ENCODE measurements at regions not wholly inside any gene's neighbourhood (a gene's known extent, or its start where the extent isn't known, plus 50 kb on each side); places are given as distances from the start of the nearest gene placed in this dataset.

DNA sequence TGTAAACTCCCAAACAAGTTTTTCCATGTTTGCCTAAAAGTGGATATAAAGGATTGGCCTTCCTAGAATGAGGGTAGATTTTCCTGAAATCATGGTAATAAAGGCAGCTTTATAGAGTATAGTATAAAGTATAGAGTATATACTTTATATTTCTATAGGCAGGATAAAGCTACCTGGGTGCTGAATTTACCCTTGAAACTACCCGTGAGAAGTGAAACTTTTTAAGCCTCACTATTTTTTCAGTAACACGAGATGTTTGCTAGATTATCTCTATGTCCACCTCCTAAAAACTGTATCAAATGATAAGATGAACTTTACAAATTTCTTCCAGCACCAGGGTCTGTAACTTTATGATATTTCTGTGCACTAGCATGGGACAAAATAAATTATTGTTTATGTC, 340.0 kb upstream of the GALNTL6 start (continued):
- TF ChIP-seq, protein P1, sequence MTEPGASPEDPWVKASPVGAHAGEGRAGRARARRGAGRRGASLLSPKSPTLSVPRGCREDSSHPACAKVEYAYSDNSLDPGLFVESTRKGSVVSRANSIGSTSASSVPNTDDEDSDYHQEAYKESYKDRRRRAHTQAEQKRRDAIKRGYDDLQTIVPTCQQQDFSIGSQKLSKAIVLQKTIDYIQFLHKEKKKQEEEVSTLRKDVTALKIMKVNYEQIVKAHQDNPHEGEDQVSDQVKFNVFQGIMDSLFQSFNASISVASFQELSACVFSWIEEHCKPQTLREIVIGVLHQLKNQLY (CRISPR knock-in tag; IDR thresholded peaks at IDR 0.05): no peak
- TF ChIP-seq, protein P2, sequence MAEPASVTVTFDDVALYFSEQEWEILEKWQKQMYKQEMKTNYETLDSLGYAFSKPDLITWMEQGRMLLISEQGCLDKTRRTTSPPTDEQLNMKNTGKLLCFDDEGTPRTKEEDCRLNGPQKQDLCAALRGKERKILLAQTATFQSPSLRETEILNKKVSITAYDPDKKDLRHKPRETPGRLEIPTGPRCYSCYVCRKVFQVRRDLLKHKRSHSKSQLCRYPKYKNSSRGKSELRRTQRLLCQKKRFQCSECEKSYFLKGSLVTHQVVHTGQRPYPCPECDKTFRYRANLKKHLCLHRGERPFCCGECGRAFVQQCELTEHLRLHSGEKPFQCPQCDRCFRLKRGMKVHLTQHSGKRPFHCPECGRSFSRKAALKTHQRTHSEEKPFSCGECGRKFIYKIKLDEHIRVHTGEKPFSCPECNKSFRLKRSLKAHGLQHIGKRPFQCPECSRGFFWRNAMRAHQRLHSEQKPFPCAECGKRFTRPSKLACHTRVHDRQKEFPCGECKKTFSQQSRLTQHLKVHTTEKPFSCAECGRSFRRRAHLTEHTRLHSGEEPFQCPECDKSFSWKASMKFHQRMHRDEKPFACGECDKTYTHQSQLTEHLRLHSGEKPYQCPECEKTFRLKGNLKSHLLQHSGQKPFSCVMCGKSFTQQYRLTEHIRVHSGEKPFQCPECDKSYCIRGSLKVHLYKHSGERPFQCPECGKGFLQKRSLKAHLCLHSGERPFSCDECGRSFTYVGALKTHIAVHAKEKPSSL (CRISPR knock-in tag; conservative IDR thresholded peaks at IDR 0.05): no peak
- no peak for TF ChIP-seq EMX1 (CRISPR knock-in tag; IDR thresholded peaks at IDR 0.05)

DNA sequence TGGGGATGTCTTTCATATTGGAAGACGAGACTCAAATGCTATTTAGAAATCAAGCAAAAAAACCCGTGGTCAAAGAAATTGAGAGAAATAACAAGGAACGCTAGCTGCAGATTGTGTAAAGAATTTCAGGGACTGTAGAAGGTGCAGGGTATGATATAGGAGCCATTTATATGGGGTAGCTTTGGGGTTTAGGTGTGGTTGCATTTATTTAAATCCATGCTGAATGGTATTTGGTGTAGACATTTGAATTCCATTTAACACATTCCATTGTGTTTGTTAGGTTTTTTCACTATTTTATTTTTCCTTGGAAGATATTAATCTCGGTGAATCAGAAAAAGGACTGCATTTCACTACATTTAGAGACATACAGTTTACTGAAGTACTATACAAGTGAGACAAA, 341.0 kb upstream of the GALNTL6 start:
- ChIA-PET POLR2A (interaction anchor here (0.6 kb wide), 1 partner anchor 1749 kb away, joined by 3 read pairs; no protein-coding TSS in a partner anchor), CTCF (no interaction called here)
- DNase-seq (ENCODE audit: low spot score) (no peak), ATAC-seq (no peak)
- H3K4me1 Mint-ChIP-seq: no peaks in the 10 kb centered on the region
- H3K9me3 Mint-ChIP-seq: no peaks in the 10 kb centered on the region
- no peak overlapping the region for H3K27ac Mint-ChIP-seq
- H3K27me3 Mint-ChIP-seq (ENCODE audit: low read depth): no peaks in the 10 kb centered on the region
- H3K4me3 Mint-ChIP-seq: no peak overlapping the region
- no peaks in the 10 kb centered on the region for H3K36me3 Mint-ChIP-seq
- TF ChIP-seq MXD4 (CRISPR knock-in tag; IDR thresholded peaks at IDR 0.05; ENCODE audit: borderline replicate concordance): no peak
- no peak for TF ChIP-seq E2F1 (CRISPR knock-in tag; IDR thresholded peaks at IDR 0.05)
- TF ChIP-seq NR3C1 (CRISPR knock-in tag; conservative IDR thresholded peaks at IDR 0.05; ENCODE audit: low read depth): no peak
- TF ChIP-seq, protein P2 (CRISPR knock-in tag; conservative IDR thresholded peaks at IDR 0.05): no peak
- no peak for TF ChIP-seq ZNF671 (CRISPR knock-in tag; IDR thresholded peaks at IDR 0.05)
- no peak for TF ChIP-seq ZNF121 (CRISPR knock-in tag; IDR thresholded peaks at IDR 0.05)
- TF ChIP-seq MAX (CRISPR knock-in tag; IDR thresholded peaks at IDR 0.05): no peak
- TF ChIP-seq, protein P3, sequence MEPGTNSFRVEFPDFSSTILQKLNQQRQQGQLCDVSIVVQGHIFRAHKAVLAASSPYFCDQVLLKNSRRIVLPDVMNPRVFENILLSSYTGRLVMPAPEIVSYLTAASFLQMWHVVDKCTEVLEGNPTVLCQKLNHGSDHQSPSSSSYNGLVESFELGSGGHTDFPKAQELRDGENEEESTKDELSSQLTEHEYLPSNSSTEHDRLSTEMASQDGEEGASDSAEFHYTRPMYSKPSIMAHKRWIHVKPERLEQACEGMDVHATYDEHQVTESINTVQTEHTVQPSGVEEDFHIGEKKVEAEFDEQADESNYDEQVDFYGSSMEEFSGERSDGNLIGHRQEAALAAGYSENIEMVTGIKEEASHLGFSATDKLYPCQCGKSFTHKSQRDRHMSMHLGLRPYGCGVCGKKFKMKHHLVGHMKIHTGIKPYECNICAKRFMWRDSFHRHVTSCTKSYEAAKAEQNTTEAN (CRISPR knock-in tag; IDR thresholded peaks at IDR 0.05): no peak
- TF ChIP-seq OVOL2 (CRISPR knock-in tag; IDR thresholded peaks at IDR 0.05; ENCODE audit: borderline replicate concordance): no peak
- TF ChIP-seq CDX4 (CRISPR knock-in tag; IDR thresholded peaks at IDR 0.05; ENCODE audit: borderline replicate concordance): no peak
- no peak for TF ChIP-seq JAZF1 (CRISPR knock-in tag; IDR thresholded peaks at IDR 0.05)
- TF ChIP-seq ELF4 (CRISPR knock-in tag; IDR thresholded peaks at IDR 0.05; ENCODE audit: low read depth): no peak
- TF ChIP-seq, protein P4, sequence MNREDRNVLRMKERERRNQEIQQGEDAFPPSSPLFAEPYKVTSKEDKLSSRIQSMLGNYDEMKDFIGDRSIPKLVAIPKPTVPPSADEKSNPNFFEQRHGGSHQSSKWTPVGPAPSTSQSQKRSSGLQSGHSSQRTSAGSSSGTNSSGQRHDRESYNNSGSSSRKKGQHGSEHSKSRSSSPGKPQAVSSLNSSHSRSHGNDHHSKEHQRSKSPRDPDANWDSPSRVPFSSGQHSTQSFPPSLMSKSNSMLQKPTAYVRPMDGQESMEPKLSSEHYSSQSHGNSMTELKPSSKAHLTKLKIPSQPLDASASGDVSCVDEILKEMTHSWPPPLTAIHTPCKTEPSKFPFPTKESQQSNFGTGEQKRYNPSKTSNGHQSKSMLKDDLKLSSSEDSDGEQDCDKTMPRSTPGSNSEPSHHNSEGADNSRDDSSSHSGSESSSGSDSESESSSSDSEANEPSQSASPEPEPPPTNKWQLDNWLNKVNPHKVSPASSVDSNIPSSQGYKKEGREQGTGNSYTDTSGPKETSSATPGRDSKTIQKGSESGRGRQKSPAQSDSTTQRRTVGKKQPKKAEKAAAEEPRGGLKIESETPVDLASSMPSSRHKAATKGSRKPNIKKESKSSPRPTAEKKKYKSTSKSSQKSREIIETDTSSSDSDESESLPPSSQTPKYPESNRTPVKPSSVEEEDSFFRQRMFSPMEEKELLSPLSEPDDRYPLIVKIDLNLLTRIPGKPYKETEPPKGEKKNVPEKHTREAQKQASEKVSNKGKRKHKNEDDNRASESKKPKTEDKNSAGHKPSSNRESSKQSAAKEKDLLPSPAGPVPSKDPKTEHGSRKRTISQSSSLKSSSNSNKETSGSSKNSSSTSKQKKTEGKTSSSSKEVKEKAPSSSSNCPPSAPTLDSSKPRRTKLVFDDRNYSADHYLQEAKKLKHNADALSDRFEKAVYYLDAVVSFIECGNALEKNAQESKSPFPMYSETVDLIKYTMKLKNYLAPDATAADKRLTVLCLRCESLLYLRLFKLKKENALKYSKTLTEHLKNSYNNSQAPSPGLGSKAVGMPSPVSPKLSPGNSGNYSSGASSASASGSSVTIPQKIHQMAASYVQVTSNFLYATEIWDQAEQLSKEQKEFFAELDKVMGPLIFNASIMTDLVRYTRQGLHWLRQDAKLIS (CRISPR knock-in tag; IDR thresholded peaks at IDR 0.05; ENCODE audit: borderline replicate concordance): no peak
- no peak for TF ChIP-seq GABPB1 (CRISPR knock-in tag; IDR thresholded peaks at IDR 0.05)
- TF ChIP-seq PRRX2 (CRISPR knock-in tag; IDR thresholded peaks at IDR 0.05): no peak
- TF ChIP-seq, protein P5, sequence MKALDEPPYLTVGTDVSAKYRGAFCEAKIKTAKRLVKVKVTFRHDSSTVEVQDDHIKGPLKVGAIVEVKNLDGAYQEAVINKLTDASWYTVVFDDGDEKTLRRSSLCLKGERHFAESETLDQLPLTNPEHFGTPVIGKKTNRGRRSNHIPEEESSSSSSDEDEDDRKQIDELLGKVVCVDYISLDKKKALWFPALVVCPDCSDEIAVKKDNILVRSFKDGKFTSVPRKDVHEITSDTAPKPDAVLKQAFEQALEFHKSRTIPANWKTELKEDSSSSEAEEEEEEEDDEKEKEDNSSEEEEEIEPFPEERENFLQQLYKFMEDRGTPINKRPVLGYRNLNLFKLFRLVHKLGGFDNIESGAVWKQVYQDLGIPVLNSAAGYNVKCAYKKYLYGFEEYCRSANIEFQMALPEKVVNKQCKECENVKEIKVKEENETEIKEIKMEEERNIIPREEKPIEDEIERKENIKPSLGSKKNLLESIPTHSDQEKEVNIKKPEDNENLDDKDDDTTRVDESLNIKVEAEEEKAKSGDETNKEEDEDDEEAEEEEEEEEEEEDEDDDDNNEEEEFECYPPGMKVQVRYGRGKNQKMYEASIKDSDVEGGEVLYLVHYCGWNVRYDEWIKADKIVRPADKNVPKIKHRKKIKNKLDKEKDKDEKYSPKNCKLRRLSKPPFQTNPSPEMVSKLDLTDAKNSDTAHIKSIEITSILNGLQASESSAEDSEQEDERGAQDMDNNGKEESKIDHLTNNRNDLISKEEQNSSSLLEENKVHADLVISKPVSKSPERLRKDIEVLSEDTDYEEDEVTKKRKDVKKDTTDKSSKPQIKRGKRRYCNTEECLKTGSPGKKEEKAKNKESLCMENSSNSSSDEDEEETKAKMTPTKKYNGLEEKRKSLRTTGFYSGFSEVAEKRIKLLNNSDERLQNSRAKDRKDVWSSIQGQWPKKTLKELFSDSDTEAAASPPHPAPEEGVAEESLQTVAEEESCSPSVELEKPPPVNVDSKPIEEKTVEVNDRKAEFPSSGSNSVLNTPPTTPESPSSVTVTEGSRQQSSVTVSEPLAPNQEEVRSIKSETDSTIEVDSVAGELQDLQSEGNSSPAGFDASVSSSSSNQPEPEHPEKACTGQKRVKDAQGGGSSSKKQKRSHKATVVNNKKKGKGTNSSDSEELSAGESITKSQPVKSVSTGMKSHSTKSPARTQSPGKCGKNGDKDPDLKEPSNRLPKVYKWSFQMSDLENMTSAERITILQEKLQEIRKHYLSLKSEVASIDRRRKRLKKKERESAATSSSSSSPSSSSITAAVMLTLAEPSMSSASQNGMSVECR (CRISPR knock-in tag; IDR thresholded peaks at IDR 0.05; ENCODE audit: borderline replicate concordance): no peak
- TF ChIP-seq NFATC4 (CRISPR knock-in tag; IDR thresholded peaks at IDR 0.05): no peak
